WTC11 (cell line): ENCODE measurements at regions not wholly inside any gene's neighbourhood (a gene's known extent, or its start where the extent isn't known, plus 50 kb on each side); places are given as distances from the start of the nearest gene placed in this dataset.

ENCODE experiments used
- ATAC-seq: fragments of 200-7000 bp; cut with Tn5 transposase; 2 replicates; pipeline ENCODE4 v1.10.0; 2021; ENCODE audit warnings: mild to moderate bottlenecking, moderate library complexity
- CTCF ChIA-PET: fragments of 300-600 bp; sonication (Branson Sonifier 250); formaldehyde crosslinking; loops from one replicate; lab custom pipeline; 2021; ENCODE audit warnings: antibody characterized with exemption; lab: Charles Lee
- POLR2A ChIA-PET: fragments of 350-600 bp; sonication (Branson Sonifier 250); formaldehyde crosslinking; loops from one replicate; lab custom pipeline; 2021; ENCODE audit warnings: antibody characterized with exemption; lab: Charles Lee
- DNase-seq: peaks from one replicate; pipeline ENCODE4 v3.0.0; 2021; ENCODE audit warnings: low spot score
- H3K27ac Mint-ChIP-seq: 2 replicates; pipeline ENCODE4 v1.8.0; 2021; ENCODE audit warnings: mixed read lengths
- H3K27me3 Mint-ChIP-seq: 2 replicates; pipeline ENCODE4 v1.8.0; 2021; ENCODE audit warnings: low read depth, mild to moderate bottlenecking, moderate library complexity, mixed read lengths
- H3K36me3 Mint-ChIP-seq: 2 replicates; pipeline ENCODE4 v1.8.0; 2021; ENCODE audit warnings: mixed read lengths
- H3K4me1 Mint-ChIP-seq: 2 replicates; pipeline ENCODE4 v1.8.0; 2022; ENCODE audit warnings: mixed read lengths
- H3K4me3 Mint-ChIP-seq: 2 replicates; pipeline ENCODE4 v1.8.0; 2021; ENCODE audit warnings: mild to moderate bottlenecking, moderate library complexity, mixed read lengths
- H3K9me3 Mint-ChIP-seq: 2 replicates; pipeline ENCODE4 v1.8.0; 2021; ENCODE audit warnings: mixed read lengths
- CREB1 ChIP-seq: sonication (generic); formaldehyde crosslinking; IDR thresholded peaks from 2 replicates; pipeline ENCODE4 v1.8.0; 2023; ENCODE audit warnings: mild to moderate bottlenecking, missing genetic modification reagents
- ETV6 ChIP-seq: sonication (generic); formaldehyde crosslinking; IDR thresholded peaks from 2 replicates; pipeline ENCODE4 v1.8.1; 2022; ENCODE audit warnings: mild to moderate bottlenecking, missing genetic modification reagents
- FOXP1 ChIP-seq: sonication (generic); formaldehyde crosslinking; IDR thresholded peaks from 2 replicates; pipeline ENCODE4 v1.8.0; 2022; ENCODE audit warnings: missing genetic modification reagents, mild to moderate bottlenecking, moderate library complexity, borderline replicate concordance
- GRHL2 ChIP-seq: fragments of 250-450 bp; sonication (Bioruptor Pico); IDR thresholded peaks from 2 replicates; pipeline ENCODE4 v1.8.0; 2022; ENCODE audit warnings: mild to moderate bottlenecking, moderate library complexity; ENCODE audit not compliant: insufficient replicate concordance, severe bottlenecking
- NFATC4 ChIP-seq: fragments of 250-450 bp; sonication (Bioruptor Pico); IDR thresholded peaks from 2 replicates; pipeline ENCODE4 v1.9.0; 2021; ENCODE audit warnings: mild to moderate bottlenecking
- NR3C1 ChIP-seq: sonication (generic); formaldehyde crosslinking; conservative IDR thresholded peaks from 2 replicates; pipeline ENCODE4 v1.8.1; 2023; ENCODE audit warnings: low read depth, mild to moderate bottlenecking, missing genetic modification reagents
- SOX15 ChIP-seq: fragments of 250-450 bp; sonication (Bioruptor Pico); IDR thresholded peaks from 2 replicates; pipeline ENCODE4 v1.9.0; 2021; ENCODE audit warnings: mild to moderate bottlenecking
- TCF7 ChIP-seq: sonication (generic); formaldehyde crosslinking; IDR thresholded peaks from 2 replicates; pipeline ENCODE4 v1.8.0; 2022; ENCODE audit warnings: mild to moderate bottlenecking, low read depth, missing genetic modification reagents, moderate library complexity
- ZNF219 ChIP-seq: sonication (generic); formaldehyde crosslinking; IDR thresholded peaks from 2 replicates; pipeline ENCODE4 v1.8.0; 2023; ENCODE audit warnings: missing genetic modification reagents, mild to moderate bottlenecking, borderline replicate concordance
- ZNF317 ChIP-seq: sonication (generic); formaldehyde crosslinking; IDR thresholded peaks from 2 replicates; pipeline ENCODE4 v1.8.1; 2023; ENCODE audit warnings: low read depth, mild to moderate bottlenecking, moderate library complexity, missing genetic modification reagents, borderline replicate concordance
- TF ChIP-seq, protein P1 (sequence below): sonication (generic); formaldehyde crosslinking; IDR thresholded peaks from 2 replicates; pipeline ENCODE4 v1.8.1; 2023; ENCODE audit warnings: mild to moderate bottlenecking, missing genetic modification reagents
- TF ChIP-seq, protein P2 (sequence below): fragments of 250-450 bp; sonication (Bioruptor Pico); conservative IDR thresholded peaks from 2 replicates; pipeline ENCODE4 v1.9.0; 2021; ENCODE audit warnings: mild to moderate bottlenecking
- TF ChIP-seq, protein P3 (sequence below): sonication (generic); formaldehyde crosslinking; IDR thresholded peaks from 2 replicates; pipeline ENCODE4 v1.8.0; 2022; ENCODE audit warnings: mild to moderate bottlenecking, missing genetic modification reagents
- TF ChIP-seq, protein P4 (sequence below): sonication (generic); formaldehyde crosslinking; IDR thresholded peaks from 2 replicates; pipeline ENCODE4 v1.8.1; 2023; ENCODE audit warnings: mild to moderate bottlenecking, missing genetic modification reagents, moderate library complexity
- TF ChIP-seq, protein P5 (sequence below): sonication (generic); formaldehyde crosslinking; IDR thresholded peaks from 2 replicates; pipeline ENCODE4 v1.8.0; 2022; ENCODE audit warnings: missing genetic modification reagents
- TF ChIP-seq, protein P6 (sequence below): sonication (generic); formaldehyde crosslinking; IDR thresholded peaks from 2 replicates; pipeline ENCODE4 v1.8.1; 2022; ENCODE audit warnings: missing genetic modification reagents, borderline replicate concordance
- TF ChIP-seq, protein P7 (sequence below): fragments of 250-450 bp; sonication (Bioruptor Pico); IDR thresholded peaks from 2 replicates; pipeline ENCODE4 v2.1.2; 2022; ENCODE audit warnings: mild to moderate bottlenecking, moderate library complexity
- TF ChIP-seq, protein P8 (sequence below): sonication (generic); formaldehyde crosslinking; IDR thresholded peaks from 2 replicates; pipeline ENCODE4 v1.8.0; 2023; ENCODE audit warnings: mild to moderate bottlenecking, missing genetic modification reagents
- TF ChIP-seq, protein P9 (sequence below): sonication (generic); formaldehyde crosslinking; IDR thresholded peaks from 2 replicates; pipeline ENCODE4 v1.8.0; 2022; ENCODE audit warnings: mild to moderate bottlenecking, missing genetic modification reagents

DNA sequence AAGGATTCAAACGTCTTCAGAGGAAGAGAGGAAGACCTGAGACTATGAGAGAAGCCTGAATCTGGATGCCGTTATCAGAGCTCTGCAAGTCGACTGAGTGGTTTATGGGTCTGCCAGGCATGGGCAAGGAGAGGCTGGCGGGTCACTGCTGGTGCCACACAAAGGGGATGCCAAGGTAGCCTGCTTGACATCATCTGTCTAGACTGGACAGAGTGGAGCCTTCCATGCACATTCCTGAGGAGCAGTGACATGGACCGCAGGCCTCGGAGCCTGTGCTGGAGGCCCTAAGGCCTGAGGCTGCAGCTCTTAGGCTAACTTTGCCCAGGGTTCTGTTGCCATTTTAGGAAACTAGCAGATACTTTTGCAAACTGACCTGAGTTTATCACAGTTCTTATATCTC lies 127.4 kb downstream of the WT1 start:
- ChIA-PET CTCF (interaction anchor here (1.2 to 1.3 kb wide), 2 partner anchors 16 to 132 kb away, joined by 3 to 4 read pairs; no protein-coding TSS in a partner anchor), POLR2A (no interaction called here)
- Mint-ChIP-seq H3K4me1 (peaks cover 8% of the 10 kb centered on the region), H3K36me3 (no peaks in the 10 kb centered on the region), H3K27me3 (no peaks in the 10 kb centered on the region), H3K4me3 (no peak overlapping the region), H3K27ac (no peak overlapping the region; the same call in 1 of the 2 replicates), H3K9me3 (no peaks in the 10 kb centered on the region)
- DNase-seq: no peak
- no peak for ATAC-seq
- TF ChIP-seq, protein P1, sequence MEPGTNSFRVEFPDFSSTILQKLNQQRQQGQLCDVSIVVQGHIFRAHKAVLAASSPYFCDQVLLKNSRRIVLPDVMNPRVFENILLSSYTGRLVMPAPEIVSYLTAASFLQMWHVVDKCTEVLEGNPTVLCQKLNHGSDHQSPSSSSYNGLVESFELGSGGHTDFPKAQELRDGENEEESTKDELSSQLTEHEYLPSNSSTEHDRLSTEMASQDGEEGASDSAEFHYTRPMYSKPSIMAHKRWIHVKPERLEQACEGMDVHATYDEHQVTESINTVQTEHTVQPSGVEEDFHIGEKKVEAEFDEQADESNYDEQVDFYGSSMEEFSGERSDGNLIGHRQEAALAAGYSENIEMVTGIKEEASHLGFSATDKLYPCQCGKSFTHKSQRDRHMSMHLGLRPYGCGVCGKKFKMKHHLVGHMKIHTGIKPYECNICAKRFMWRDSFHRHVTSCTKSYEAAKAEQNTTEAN: no peak
- TF ChIP-seq FOXP1: no peak
- no peak for TF ChIP-seq CREB1
- TF ChIP-seq, protein P2, sequence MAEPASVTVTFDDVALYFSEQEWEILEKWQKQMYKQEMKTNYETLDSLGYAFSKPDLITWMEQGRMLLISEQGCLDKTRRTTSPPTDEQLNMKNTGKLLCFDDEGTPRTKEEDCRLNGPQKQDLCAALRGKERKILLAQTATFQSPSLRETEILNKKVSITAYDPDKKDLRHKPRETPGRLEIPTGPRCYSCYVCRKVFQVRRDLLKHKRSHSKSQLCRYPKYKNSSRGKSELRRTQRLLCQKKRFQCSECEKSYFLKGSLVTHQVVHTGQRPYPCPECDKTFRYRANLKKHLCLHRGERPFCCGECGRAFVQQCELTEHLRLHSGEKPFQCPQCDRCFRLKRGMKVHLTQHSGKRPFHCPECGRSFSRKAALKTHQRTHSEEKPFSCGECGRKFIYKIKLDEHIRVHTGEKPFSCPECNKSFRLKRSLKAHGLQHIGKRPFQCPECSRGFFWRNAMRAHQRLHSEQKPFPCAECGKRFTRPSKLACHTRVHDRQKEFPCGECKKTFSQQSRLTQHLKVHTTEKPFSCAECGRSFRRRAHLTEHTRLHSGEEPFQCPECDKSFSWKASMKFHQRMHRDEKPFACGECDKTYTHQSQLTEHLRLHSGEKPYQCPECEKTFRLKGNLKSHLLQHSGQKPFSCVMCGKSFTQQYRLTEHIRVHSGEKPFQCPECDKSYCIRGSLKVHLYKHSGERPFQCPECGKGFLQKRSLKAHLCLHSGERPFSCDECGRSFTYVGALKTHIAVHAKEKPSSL (CRISPR knock-in tag): no peak
- TF ChIP-seq, protein P3, sequence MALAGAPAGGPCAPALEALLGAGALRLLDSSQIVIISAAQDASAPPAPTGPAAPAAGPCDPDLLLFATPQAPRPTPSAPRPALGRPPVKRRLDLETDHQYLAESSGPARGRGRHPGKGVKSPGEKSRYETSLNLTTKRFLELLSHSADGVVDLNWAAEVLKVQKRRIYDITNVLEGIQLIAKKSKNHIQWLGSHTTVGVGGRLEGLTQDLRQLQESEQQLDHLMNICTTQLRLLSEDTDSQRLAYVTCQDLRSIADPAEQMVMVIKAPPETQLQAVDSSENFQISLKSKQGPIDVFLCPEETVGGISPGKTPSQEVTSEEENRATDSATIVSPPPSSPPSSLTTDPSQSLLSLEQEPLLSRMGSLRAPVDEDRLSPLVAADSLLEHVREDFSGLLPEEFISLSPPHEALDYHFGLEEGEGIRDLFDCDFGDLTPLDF: no peak
- TF ChIP-seq ZNF317 (CRISPR knock-in tag): no peak
- no peak for TF ChIP-seq ZNF219
- no peak for TF ChIP-seq NR3C1 (CRISPR knock-in tag)
- TF ChIP-seq ETV6 (CRISPR knock-in tag): no peak
- TF ChIP-seq, protein P4, sequence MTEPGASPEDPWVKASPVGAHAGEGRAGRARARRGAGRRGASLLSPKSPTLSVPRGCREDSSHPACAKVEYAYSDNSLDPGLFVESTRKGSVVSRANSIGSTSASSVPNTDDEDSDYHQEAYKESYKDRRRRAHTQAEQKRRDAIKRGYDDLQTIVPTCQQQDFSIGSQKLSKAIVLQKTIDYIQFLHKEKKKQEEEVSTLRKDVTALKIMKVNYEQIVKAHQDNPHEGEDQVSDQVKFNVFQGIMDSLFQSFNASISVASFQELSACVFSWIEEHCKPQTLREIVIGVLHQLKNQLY (CRISPR knock-in tag): no peak
- TF ChIP-seq, protein P5, sequence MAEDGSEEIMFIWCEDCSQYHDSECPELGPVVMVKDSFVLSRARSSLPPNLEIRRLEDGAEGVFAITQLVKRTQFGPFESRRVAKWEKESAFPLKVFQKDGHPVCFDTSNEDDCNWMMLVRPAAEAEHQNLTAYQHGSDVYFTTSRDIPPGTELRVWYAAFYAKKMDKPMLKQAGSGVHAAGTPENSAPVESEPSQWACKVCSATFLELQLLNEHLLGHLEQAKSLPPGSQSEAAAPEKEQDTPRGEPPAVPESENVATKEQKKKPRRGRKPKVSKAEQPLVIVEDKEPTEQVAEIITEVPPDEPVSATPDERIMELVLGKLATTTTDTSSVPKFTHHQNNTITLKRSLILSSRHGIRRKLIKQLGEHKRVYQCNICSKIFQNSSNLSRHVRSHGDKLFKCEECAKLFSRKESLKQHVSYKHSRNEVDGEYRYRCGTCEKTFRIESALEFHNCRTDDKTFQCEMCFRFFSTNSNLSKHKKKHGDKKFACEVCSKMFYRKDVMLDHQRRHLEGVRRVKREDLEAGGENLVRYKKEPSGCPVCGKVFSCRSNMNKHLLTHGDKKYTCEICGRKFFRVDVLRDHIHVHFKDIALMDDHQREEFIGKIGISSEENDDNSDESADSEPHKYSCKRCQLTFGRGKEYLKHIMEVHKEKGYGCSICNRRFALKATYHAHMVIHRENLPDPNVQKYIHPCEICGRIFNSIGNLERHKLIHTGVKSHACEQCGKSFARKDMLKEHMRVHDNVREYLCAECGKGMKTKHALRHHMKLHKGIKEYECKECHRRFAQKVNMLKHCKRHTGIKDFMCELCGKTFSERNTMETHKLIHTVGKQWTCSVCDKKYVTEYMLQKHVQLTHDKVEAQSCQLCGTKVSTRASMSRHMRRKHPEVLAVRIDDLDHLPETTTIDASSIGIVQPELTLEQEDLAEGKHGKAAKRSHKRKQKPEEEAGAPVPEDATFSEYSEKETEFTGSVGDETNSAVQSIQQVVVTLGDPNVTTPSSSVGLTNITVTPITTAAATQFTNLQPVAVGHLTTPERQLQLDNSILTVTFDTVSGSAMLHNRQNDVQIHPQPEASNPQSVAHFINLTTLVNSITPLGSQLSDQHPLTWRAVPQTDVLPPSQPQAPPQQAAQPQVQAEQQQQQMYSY (CRISPR knock-in tag): no peak
- TF ChIP-seq, protein P6, sequence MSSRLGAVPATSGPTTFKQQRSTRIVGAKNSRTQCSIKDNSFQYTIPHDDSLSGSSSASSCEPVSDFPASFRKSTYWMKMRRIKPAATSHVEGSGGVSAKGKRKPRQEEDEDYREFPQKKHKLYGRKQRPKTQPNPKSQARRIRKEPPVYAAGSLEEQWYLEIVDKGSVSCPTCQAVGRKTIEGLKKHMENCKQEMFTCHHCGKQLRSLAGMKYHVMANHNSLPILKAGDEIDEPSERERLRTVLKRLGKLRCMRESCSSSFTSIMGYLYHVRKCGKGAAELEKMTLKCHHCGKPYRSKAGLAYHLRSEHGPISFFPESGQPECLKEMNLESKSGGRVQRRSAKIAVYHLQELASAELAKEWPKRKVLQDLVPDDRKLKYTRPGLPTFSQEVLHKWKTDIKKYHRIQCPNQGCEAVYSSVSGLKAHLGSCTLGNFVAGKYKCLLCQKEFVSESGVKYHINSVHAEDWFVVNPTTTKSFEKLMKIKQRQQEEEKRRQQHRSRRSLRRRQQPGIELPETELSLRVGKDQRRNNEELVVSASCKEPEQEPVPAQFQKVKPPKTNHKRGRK: no peak
- no peak for TF ChIP-seq TCF7 (CRISPR knock-in tag)

DNA sequence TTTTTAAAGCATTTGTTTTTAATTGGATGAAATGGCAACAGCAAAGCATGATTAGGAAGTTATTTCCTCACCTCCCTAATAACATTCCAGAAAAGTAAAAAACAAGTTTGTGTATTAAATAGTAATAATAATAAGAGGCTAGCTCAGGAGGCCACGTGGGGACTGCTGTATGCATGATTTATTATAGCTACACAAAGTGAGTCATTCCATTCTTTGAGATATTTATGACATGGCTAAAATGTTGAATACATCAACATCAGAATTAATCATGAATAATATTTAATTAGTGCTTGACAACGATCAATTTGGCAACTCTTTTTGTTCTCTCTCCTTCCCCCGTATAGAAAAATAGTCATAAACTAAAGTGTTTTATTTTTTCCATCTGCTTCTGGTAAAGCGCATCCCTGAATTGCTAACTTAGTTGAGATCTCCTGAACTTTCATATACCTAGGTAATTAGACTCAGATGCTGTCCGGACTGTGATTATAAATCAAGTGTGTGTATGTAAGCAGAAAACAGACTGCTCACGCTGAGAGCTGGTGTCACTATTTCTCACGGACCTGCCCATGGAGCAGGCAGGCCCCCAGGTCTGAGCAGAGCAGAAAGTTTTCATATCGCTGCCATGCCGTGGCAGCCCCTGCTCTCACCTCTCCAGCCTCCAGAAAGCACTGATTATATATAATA lies 125.7 kb downstream of the WT1 start:
- peaks cover 15% of the 10 kb centered on the region for H3K4me1 Mint-ChIP-seq
- no peak overlapping the region for H3K27ac Mint-ChIP-seq
- ATAC-seq (no peak), DNase-seq (no peak)
- ChIA-PET POLR2A (interaction anchor here (0.6 kb wide), 1 partner anchor 35 kb away, joined by 6 read pairs; no protein-coding TSS in a partner anchor), CTCF (interaction anchor here (1.1 kb wide), 1 partner anchor 14 kb away, joined by 4 read pairs; no protein-coding TSS in a partner anchor)
- no peaks in the 10 kb centered on the region for H3K36me3 Mint-ChIP-seq
- no peaks in the 10 kb centered on the region for H3K9me3 Mint-ChIP-seq
- no peak overlapping the region for H3K4me3 Mint-ChIP-seq
- no peaks in the 10 kb centered on the region for H3K27me3 Mint-ChIP-seq
- TF ChIP-seq NFATC4 (CRISPR knock-in tag): no peak
- TF ChIP-seq, protein P7, sequence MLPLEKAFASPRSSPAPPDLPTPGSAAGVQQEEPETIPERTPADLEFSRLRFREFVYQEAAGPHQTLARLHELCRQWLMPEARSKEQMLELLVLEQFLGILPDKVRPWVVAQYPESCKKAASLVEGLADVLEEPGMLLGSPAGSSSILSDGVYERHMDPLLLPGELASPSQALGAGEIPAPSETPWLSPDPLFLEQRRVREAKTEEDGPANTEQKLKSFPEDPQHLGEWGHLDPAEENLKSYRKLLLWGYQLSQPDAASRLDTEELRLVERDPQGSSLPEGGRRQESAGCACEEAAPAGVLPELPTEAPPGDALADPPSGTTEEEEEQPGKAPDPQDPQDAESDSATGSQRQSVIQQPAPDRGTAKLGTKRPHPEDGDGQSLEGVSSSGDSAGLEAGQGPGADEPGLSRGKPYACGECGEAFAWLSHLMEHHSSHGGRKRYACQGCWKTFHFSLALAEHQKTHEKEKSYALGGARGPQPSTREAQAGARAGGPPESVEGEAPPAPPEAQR (CRISPR knock-in tag): no peak
- TF ChIP-seq, protein P8, sequence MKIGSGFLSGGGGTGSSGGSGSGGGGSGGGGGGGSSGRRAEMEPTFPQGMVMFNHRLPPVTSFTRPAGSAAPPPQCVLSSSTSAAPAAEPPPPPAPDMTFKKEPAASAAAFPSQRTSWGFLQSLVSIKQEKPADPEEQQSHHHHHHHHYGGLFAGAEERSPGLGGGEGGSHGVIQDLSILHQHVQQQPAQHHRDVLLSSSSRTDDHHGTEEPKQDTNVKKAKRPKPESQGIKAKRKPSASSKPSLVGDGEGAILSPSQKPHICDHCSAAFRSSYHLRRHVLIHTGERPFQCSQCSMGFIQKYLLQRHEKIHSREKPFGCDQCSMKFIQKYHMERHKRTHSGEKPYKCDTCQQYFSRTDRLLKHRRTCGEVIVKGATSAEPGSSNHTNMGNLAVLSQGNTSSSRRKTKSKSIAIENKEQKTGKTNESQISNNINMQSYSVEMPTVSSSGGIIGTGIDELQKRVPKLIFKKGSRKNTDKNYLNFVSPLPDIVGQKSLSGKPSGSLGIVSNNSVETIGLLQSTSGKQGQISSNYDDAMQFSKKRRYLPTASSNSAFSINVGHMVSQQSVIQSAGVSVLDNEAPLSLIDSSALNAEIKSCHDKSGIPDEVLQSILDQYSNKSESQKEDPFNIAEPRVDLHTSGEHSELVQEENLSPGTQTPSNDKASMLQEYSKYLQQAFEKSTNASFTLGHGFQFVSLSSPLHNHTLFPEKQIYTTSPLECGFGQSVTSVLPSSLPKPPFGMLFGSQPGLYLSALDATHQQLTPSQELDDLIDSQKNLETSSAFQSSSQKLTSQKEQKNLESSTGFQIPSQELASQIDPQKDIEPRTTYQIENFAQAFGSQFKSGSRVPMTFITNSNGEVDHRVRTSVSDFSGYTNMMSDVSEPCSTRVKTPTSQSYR: no peak
- TF ChIP-seq GRHL2 (CRISPR knock-in tag): no peak
- TF ChIP-seq FOXP1: no peak
- TF ChIP-seq SOX15 (CRISPR knock-in tag): no peak
- TF ChIP-seq, protein P9, sequence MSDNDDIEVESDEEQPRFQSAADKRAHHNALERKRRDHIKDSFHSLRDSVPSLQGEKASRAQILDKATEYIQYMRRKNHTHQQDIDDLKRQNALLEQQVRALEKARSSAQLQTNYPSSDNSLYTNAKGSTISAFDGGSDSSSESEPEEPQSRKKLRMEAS (CRISPR knock-in tag): no peak
